T-helper 1 cell treated with Interleukin-12 subunit alpha and Interleukin-12 subunit beta and Interleukin-4 antibody, amounts not matched to agents 30 ng/mL and 1 ng/mL, for 36 hours (primary cell): ENCODE measurements at regions not wholly inside any gene's neighbourhood (a gene's known extent, or its start where the extent isn't known, plus 50 kb on each side); places are given as distances from the start of the nearest gene placed in this dataset.
"Not testable (repeated sequence)": the region's sequence is repeated elsewhere in the genome, so short reads cannot be mapped to it uniquely, and the experiment has no call there.

Source experiments
- intact Hi-C: fragments of 100-400 bp; cut with micrococcal nuclease; formaldehyde crosslinking; loops from one replicate; pipeline ENCODE4 v1.15.1; 2024

- intact Hi-C loops = no loop called here
These were observed 115.5 kb upstream of the NCAM2 start for GRCh38 chr21:20882462-20883407.

- intact Hi-C loops = no loop called here
These were observed 114.8 kb upstream of the NCAM2 start for GRCh38 chr21:20883408-20883800.

- intact Hi-C loops = no loop called here
These were observed 95.7 kb upstream of the NCAM2 start for GRCh38 chr21:20902511-20902910.

GRCh38 chr21:20902998-20903397 lies 95.2 kb upstream of the NCAM2 start:
- intact Hi-C loops = no loop called here

- intact Hi-C loops = not testable (repeated sequence)
These were observed 70.7 kb upstream of the NCAM2 start for GRCh38 chr21:20927555-20927954.

GRCh38 chr21:20942523-20942922 lies 55.7 kb upstream of the NCAM2 start:
- intact Hi-C loops = no loop called here

- intact Hi-C loops = no loop called here
These were observed 54.6 kb upstream of the NCAM2 start for GRCh38 chr21:20943561-20943997.

- intact Hi-C loops = no loop called here
These were observed 54.1 kb upstream of the NCAM2 start for GRCh38 chr21:20944139-20944538.

GRCh38 chr21:20946701-20947100 lies 51.5 kb upstream of the NCAM2 start:
- intact Hi-C loops = no loop called here
